ENCODE measurements at regions not wholly inside any gene's neighbourhood (a gene's known extent, or its start where the extent isn't known, plus 50 kb on each side); places are given as distances from the start of the nearest gene placed in this dataset.

GRCh38 chr6:113146878-113147277, 710.3 kb upstream of the MARCKS start:
- no peak for DNase-seq (ENCODE audit: low spot score)

GRCh38 chr6:113147544-113147943, 709.6 kb upstream of the MARCKS start:
- DNase-seq (ENCODE audit: low spot score), result no peak

GRCh38 chr6:113148566-113148965, 708.6 kb upstream of the MARCKS start:
- no peak for DNase-seq (ENCODE audit: low spot score)

- no peak for DNase-seq (ENCODE audit: low spot score)
Measured at GRCh38 chr6:113149511-113149910, 707.6 kb upstream of the MARCKS start.

- DNase-seq (ENCODE audit: low spot score), result no peak
Measured at GRCh38 chr6:113160306-113161017, 696.7 kb upstream of the MARCKS start.

- no peak for DNase-seq (ENCODE audit: low spot score)
Measured at GRCh38 chr6:113161018-113161315, 696.2 kb upstream of the MARCKS start.

- no peak for DNase-seq (ENCODE audit: low spot score)
Measured at GRCh38 chr6:113162739-113163138, 694.4 kb upstream of the MARCKS start.

GRCh38 chr6:113168057-113168456, 689.1 kb upstream of the MARCKS start:
- DNase-seq (ENCODE audit: low spot score), result no peak

GRCh38 chr6:113169484-113169883, 687.7 kb upstream of the MARCKS start:
- DNase-seq (ENCODE audit: low spot score), result no peak

GRCh38 chr6:113170454-113170853, 686.7 kb upstream of the MARCKS start:
- no peak for DNase-seq (ENCODE audit: low spot score)

GRCh38 chr6:113171882-113172281, 685.3 kb upstream of the MARCKS start:
- DNase-seq (ENCODE audit: low spot score), result no peak

- DNase-seq (ENCODE audit: low spot score), result no peak
Measured at GRCh38 chr6:113172531-113172966, 684.6 kb upstream of the MARCKS start.

- no peak for DNase-seq (ENCODE audit: low spot score)
Measured at GRCh38 chr6:113178349-113178748, 678.8 kb upstream of the MARCKS start.

- DNase-seq (ENCODE audit: low spot score), result no peak
Measured at GRCh38 chr6:113181164-113181563, 676.0 kb upstream of the MARCKS start.

- DNase-seq (ENCODE audit: low spot score), result no peak
Measured at GRCh38 chr6:113182370-113183141, 674.6 kb upstream of the MARCKS start.

- no peak for DNase-seq (ENCODE audit: low spot score)
Measured at GRCh38 chr6:113184291-113184690, 672.9 kb upstream of the MARCKS start.

- DNase-seq (ENCODE audit: low spot score), result no peak
Measured at GRCh38 chr6:113184736-113185135, 672.4 kb upstream of the MARCKS start.

GRCh38 chr6:113185299-113185698, 671.8 kb upstream of the MARCKS start:
- no peak for DNase-seq (ENCODE audit: low spot score)

GRCh38 chr6:113187661-113188060, 669.5 kb upstream of the MARCKS start:
- no peak for DNase-seq (ENCODE audit: low spot score)

- no peak for DNase-seq (ENCODE audit: low spot score)
Measured at GRCh38 chr6:113188962-113189361, 668.2 kb upstream of the MARCKS start.

GRCh38 chr6:113190170-113190569, 667.0 kb upstream of the MARCKS start:
- DNase-seq (ENCODE audit: low spot score), result no peak

GRCh38 chr6:113194090-113194489, 663.1 kb upstream of the MARCKS start:
- DNase-seq (ENCODE audit: low spot score), result no peak

GRCh38 chr6:113202852-113203714, 654.1 kb upstream of the MARCKS start:
- DNase-seq (ENCODE audit: low spot score), result no peak
